ENCODE measurements at regions not wholly inside any gene's neighbourhood (a gene's known extent, or its start where the extent isn't known, plus 50 kb on each side); places are given as distances from the start of the nearest gene placed in this dataset.
"Not testable (repeated sequence)": the region's sequence is repeated elsewhere in the genome, so short reads cannot be mapped to it uniquely, and the experiment has no call there.

DNA sequence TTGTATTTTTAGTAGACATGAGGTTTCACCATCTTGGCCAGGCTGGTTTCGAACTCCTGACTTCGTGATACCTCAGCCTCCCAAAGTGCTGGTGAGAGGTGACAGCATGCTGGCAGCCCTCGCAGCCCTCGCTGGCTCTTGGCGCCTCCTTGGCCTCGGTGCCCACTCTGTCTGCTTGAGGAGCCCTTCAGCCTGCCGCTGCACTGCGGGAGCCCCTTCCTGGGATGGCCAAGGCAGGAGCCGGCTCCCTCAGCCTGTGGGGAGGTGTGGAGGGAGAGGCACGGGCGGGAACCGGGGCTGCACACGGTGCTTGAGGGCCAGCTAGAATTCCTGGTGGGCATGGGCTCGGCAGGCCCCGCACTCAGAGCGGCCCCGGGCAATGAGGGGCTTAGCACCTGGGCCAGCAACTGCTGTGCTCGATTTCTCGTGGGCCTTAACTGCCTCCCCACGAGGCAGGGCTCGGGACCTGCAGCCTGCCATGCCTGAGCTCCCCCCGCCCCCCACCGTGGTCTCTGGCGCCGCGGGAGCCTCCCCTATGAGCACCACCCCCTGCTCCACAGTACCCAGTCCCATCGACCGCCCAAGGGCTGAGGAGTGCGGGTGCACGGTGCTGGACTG lies 96.5 kb upstream of the RHOBTB1 start:
- H3K4me3 ChIP-seq (ENCODE audit: low read depth, low read length): no peak overlapping the region
- TF ChIP-seq, protein P1, sequence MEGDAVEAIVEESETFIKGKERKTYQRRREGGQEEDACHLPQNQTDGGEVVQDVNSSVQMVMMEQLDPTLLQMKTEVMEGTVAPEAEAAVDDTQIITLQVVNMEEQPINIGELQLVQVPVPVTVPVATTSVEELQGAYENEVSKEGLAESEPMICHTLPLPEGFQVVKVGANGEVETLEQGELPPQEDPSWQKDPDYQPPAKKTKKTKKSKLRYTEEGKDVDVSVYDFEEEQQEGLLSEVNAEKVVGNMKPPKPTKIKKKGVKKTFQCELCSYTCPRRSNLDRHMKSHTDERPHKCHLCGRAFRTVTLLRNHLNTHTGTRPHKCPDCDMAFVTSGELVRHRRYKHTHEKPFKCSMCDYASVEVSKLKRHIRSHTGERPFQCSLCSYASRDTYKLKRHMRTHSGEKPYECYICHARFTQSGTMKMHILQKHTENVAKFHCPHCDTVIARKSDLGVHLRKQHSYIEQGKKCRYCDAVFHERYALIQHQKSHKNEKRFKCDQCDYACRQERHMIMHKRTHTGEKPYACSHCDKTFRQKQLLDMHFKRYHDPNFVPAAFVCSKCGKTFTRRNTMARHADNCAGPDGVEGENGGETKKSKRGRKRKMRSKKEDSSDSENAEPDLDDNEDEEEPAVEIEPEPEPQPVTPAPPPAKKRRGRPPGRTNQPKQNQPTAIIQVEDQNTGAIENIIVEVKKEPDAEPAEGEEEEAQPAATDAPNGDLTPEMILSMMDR (IDR thresholded peaks at IDR 0.05; ENCODE audit: insufficient read depth, low read depth, low read length): no peak
- no peak for DNase-seq (ENCODE audit: low read depth)

DNA sequence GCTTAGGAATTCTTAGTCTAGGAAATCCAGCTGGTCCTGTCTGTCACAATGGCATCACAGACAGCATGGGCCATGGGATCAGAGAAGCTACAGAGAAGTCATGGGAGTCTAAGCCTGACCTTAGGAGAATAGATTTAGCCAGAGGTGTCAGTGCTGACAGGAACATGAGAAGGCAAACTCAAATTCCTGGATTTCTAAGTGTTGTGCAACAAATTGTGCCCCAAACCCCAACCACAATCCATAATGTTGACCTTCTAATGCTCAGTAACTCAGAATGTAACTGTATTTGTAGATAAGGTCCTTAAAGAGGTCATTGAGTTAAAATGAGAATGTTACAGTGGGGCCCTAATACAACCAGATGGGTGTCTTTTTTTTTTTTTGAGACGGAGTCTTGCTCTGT lies 95.9 kb upstream of the RHOBTB1 start:
- DNase-seq (ENCODE audit: low read depth): peak; percentile 50
- TF ChIP-seq, protein P1 (IDR thresholded peaks at IDR 0.05; ENCODE audit: insufficient read depth, low read depth, low read length): no peak
- H3K4me3 ChIP-seq (ENCODE audit: low read depth, low read length): no peak overlapping the region

DNA sequence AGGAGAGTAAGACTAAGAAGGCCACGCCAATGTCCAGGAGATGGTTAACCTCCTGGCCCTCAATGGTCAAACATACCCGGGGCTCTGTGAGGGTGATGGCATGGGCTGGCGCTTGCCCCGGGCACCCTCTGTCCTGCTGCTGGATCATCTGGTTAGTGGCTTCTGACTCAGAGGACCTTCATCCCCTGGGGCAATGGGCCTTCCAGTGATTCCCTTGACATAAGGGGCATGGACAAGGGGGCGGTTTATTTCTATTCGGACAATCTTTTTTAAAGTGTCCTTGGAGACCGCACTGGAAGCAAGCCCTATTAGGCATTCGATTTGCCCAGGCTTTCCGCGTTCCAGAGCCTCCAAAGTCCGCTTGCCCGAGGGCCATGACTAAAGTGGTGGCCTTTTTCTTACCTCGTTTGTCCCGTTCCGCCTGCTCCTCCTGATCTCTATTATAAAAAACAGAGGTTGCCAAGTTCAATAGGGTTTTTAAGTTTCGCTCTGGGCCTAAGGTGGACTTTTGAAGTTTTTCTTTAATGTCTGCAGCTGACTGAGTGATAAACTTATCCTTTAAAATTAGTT lies 93.4 kb upstream of the RHOBTB1 start:
- H3K4me3 ChIP-seq (ENCODE audit: low read depth, low read length); DNase-seq (ENCODE audit: low read depth): not testable (repeated sequence)

DNA sequence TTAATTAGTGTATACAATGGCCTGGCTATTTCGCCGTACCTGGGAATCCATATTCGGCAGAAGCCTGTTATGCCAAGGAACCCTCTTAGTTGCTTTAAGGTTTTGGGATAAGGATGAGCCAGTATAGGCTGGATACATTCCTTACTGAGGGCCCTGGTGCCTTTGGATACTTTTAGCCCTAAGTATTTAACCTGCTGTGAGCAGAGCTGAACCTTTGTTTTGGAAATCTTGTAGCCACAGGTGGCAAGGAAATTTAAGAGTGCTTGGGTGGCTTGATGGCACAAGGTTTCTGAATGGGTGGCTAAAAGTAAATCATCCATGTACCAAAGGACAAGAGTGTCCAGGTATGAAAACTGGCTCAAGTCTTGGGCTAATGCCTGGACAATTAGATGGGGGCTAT lies 92.2 kb upstream of the RHOBTB1 start:
- H3K4me3 ChIP-seq (ENCODE audit: low read depth, low read length); DNase-seq (ENCODE audit: low read depth): not testable (repeated sequence)

DNA sequence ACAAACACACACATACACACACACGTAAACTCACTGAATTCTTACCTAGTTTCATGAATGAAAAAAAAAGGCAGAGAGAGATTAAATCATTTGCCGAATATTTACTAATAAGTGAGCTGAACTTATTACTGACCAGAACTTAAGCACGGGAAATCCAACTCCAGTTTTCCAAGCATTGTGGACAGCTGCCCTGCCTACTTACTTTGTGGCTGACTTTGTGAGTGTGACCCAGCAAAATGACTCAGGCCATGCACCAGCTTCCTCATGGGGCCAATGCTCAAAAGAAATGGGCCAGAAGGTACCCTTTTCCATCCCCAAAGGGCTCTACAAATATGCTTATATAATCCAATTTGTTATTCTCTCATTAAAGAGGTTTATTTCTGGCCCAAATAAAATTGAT lies 87.4 kb upstream of the RHOBTB1 start:
- H3K4me3 ChIP-seq (ENCODE audit: low read depth, low read length): no peak overlapping the region
- TF ChIP-seq, protein P1 (IDR thresholded peaks at IDR 0.05; ENCODE audit: insufficient read depth, low read depth, low read length): no peak
- no peak for DNase-seq (ENCODE audit: low read depth)

DNA sequence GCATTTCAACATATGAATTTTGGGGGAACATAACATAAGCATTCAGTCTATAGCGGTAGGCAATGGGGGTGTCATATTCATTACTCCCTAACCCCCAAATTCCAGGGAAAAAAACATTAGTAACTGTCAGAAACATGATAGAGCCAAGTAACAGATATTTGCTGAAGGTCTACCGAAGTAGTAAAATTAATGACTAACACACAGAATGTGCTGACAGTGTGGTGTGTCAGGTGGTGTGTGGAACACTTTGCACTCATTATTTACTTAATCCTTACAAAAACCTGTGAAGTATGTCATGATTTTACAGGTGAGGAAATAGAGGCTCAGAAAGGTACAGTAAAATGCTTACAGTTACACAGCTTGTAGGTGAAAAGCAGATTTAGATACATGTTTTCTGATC lies 85.4 kb upstream of the RHOBTB1 start:
- no peak overlapping the region for H3K4me3 ChIP-seq (ENCODE audit: low read depth, low read length)
- DNase-seq (ENCODE audit: low read depth): no peak

DNA sequence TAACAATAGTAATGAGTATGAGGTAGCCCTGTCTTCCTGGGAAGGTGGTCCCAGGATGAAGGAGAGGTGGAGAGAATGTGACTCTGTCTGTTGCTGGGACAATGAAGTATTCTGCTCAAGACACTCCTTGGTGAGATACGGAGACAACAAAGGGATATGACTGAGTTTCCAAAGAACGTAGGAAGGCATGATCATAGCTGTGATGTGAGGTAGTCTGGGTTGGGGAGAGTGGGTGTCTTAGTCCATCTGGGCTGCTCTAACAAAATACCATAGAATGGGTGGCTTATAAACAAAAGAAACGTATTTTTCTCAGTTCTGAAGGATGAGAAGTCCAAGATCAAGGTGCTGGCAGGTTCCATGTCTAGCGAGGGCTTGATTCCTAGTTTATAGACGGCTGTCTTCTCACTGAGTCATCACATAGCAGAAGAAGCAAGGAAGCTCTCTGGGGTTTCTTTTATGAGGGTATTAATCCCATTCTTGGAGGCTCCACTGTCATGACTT lies 84.9 kb upstream of the RHOBTB1 start:
- peak; percentile 36 for DNase-seq (ENCODE audit: low read depth)
- TF ChIP-seq, protein P1 (IDR thresholded peaks at IDR 0.05; ENCODE audit: insufficient read depth, low read depth, low read length): no peak
- H3K4me3 ChIP-seq (ENCODE audit: low read depth, low read length): no peak overlapping the region

More for the DNA sequence above, 85.4 kb upstream of the RHOBTB1 start:
- TF ChIP-seq, protein P1 (IDR thresholded peaks at IDR 0.05; ENCODE audit: insufficient read depth, low read depth, low read length): no peak

DNA sequence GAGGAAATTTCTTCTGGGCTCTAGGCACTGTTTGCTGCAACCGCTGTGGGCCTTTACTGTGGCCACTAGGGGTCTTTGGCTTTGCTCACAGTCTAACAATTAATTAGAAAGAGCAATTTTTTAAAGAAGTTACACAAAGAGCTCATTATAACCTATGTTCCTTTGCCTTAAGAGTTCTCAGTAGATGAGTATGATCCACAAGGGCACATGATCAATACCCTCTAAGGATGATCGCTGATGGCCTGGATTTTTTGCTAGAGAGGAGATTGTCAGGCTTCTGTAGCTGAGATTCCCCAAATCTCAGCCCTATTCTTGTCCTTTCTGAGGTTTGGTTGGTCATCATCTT lies 80.8 kb upstream of the RHOBTB1 start:
- TF ChIP-seq, protein P1 (IDR thresholded peaks at IDR 0.05; ENCODE audit: insufficient read depth, low read depth, low read length): peak; percentile 85
- peak; percentile 32 for DNase-seq (ENCODE audit: low read depth)
- no peak overlapping the region for H3K4me3 ChIP-seq (ENCODE audit: low read depth, low read length)

All from fibroblast of villous mesenchyme (primary cell).